GM21423 (cell line): ENCODE measurements at regions not wholly inside any gene's neighbourhood (a gene's known extent, or its start where the extent isn't known, plus 50 kb on each side); places are given as distances from the start of the nearest gene placed in this dataset.

Experiments
- ATAC-seq: cut with Tn5 transposase; IDR thresholded peaks from one replicate; pipeline ENCODE4 v1.9.1; 2021; ENCODE audit warnings: mild to moderate bottlenecking, moderate library complexity; ENCODE audit not compliant: unreplicated experiment

DNA sequence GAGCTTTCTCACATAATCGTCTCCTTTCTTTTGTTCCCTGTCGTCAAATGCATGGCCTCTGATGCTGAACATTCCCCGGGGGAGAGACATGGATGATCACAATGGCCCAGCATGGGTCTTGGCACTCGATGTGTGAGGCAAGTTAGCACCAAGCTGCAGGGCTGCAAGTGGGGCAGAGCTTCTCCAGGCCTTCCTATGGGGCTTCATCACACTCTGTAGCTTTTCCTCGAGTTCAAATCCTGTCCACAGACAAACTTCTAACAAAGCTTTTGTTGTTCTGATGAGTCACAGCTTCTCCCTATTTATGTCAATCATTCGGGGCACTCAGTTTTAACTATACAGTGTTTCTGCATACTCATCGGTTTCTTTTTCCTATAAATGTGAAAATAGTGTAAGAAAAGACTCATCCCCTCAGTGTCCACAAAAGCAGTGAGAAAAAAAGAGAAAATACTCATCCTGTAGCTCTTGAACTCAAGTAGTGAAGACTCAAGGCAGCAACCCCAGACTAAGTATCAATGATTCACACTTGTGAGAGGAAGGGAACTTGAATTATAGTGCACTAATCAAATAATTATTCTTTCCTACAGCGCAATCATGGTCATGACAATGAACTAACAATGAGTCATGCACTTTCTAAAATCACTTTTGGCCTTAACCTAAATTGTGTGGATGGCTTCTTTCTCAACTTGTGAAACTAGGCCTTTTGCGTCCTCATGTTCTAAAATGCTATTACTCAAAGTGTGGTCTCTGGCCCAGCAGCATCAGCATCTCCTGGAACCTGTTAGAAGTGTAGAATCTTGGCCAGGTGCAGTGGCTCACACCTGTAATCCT is 68.4 kb upstream of the NOX3 start:
- no peak for ATAC-seq

DNA sequence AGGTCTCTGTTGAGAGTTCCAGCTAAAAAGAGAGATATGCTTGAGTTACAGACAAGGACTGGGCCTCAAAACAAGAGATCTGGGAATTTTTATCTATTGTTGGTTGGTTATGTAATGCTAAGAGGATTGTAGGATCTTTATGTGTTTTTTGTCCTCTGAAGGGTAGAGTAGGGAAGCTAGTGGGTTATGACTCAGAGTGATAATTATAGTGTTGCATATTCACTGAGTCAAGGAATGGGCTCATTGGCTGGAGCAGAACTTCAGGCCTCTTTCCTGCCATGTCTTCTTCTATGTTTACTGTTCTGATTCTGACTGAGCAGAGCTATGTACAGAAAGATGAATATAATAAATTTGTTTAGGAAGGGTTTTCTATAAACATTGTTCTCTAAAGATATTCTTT is 66.1 kb upstream of the NOX3 start:
- no peak for ATAC-seq

DNA sequence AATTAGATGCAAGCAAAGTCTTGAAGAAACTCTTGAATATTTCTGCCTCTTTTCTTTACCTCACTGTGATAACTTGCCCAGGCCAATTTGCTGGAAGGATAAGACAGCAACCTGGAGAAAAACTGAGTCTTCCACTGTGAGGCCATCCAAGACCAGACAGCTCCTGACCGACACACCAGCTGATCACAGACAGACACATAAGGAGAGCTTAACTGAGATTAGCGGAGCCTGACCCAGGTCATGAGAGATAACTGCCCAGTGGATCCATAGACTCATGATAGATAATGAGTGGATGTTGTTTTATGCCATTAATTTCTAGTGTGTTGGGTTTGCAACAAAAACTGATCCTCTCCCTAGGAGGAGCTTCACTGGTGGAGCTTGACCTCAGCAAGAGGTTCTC is 64.4 kb upstream of the NOX3 start:
- no peak for ATAC-seq

DNA sequence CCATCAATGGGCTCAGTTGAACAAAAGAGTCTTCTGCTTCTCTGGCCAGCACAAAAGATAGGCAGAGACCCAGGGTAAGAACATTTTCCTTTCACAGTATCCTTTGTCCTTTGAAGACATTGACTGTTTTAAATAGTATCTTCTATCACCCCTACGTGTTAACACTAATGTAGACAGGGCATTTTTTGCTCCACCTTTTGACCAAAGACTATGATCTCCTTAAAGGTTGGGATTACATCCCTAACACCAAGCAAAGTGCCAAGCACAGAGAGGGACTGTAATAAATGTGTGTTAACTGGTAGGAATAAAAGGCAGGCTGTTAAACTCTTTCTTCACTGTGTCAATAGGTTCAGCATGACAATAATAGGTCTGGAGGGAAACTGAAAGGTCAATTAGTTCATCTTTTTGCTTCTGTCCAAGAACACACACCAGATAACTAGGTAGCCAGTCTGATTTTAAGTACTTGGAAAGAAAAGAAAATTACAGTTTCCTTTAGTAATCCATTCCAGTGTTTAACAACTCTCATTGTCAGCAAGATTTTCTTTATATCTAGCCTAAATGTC is 63.6 kb upstream of the NOX3 start:
- ATAC-seq = no peak

DNA sequence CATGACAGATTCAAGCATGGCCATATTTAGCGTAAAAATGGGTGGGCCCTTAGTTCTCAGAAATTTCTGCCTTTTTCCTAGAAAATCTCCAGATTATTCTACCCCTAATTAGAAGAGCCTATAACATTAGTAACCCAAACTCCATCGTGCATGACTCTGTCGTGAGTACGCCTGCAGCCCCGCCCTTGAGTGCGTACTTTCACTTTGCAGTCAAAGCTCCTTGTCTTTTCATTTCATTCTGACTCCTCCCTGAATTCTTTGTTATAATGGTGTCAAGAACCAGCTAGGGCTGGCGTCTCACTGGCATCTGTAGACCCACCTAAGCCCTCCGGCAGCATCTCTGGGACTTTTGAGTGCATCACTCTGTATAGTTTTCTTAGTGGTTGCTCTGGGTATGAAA is 61.7 kb upstream of the NOX3 start:
- no peak for ATAC-seq

DNA sequence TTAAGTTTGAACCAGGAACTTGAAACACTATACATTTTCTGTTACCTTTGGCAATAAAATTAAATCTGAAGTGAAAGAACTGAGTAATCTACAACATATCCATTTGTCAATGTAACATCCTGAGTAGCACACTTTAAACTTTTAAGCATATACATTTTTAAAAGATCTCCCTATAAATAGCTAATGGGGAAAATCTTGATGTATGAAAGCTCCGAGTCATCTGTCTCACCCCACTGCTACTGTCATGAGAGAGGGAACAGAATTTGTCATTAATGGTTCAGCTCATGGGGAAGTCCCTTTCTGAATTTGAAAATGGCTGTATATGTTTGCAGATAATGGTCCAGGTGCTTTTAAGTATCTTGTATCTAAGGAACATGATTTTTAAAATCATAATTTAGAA is 55.2 kb upstream of the NOX3 start:
- ATAC-seq = no peak

DNA sequence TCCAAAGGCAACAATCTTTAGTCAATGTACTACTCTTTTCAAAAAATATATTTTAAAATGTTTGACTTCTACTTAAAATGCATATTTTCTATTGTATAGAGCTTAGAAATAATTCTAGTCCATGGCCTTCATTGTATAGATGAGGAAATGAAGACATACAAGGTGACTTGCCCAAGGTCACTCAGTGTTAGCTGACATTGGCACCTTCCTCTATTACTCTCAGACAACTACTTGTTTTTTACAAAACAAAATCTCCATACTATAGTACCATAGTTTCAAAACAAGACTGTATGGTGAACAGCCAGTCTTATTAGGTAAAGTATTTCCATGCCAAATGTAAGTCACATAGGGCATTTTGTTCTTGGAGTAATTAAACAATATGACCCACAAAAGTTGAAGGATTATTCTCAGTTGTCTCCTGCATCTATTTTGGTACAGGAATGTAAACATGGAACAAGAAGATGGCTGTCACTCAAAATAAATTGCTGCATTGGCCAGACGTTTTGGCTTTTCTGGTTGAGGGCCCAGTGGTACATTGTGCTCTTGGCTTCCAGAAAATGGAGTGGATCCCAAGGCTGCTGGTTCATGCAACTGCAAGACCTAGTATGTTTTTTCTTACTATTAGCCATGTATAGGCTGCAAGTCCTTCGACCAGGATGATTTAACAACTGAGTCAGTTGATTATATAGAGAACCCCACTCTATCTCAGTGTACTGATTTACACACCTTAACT is 54.3 kb upstream of the NOX3 start:
- ATAC-seq = no peak

DNA sequence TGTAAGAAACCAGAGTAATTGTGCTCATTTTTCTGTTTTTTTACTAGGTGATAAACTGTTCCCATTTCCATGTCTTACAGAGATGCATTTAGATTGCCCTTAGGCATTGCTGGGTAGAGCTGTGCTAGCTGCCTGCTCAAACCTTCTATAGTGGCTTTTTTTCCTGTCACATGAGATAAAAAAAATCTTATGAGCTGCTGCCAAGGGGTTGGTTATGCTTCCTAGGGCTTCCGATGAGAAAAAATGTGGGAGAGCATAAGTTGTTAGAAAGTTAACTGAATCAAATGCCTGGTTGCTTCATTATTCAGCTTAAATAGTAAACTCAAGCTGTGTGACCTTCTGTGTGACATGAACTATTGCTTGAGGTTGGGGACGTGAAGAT is 50.0 kb upstream of the NOX3 start:
- no peak for ATAC-seq
